Trophoblast cell (in vitro differentiated cells and primary cell): ENCODE measurements at regions not wholly inside any gene's neighbourhood (a gene's known extent, or its start where the extent isn't known, plus 50 kb on each side); places are given as distances from the start of the nearest gene placed in this dataset.
"Not testable (repeated sequence)": the region's sequence is repeated elsewhere in the genome, so short reads cannot be mapped to it uniquely, and the experiment has no call there.

ENCODE experiments used
- DNase-seq, 2 donors: peaks; one replicate each; pipeline ENCODE4 v3.0.0-alpha.2; 2016
- H2AFZ ChIP-seq: 2 replicates; pipeline ENCODE4 v1.6.1; 2013; ENCODE audit warnings: low read length, moderate library complexity, mild to moderate bottlenecking; ENCODE audit not compliant: insufficient read depth, poor library complexity
- H2AK5ac ChIP-seq: 2 replicates; pipeline ENCODE4 v1.6.1; 2013; ENCODE audit warnings: mild to moderate bottlenecking, low read length
- H2BK120ac ChIP-seq: 2 replicates; pipeline ENCODE4 v1.6.1; 2013; ENCODE audit warnings: low read length, mild to moderate bottlenecking, moderate library complexity; ENCODE audit not compliant: insufficient read depth, poor library complexity
- H2BK12ac ChIP-seq: 2 replicates; pipeline ENCODE4 v1.6.1; 2013; ENCODE audit warnings: mild to moderate bottlenecking, low read length, moderate library complexity
- H2BK5ac ChIP-seq: 2 replicates; pipeline ENCODE4 v1.6.1; 2013; ENCODE audit warnings: low read length, low read depth, moderate library complexity, mild to moderate bottlenecking; ENCODE audit not compliant: poor library complexity
- H3K14ac ChIP-seq: 2 replicates; pipeline ENCODE4 v1.6.1; 2013; ENCODE audit warnings: mild to moderate bottlenecking, low read length
- H3K18ac ChIP-seq: 2 replicates; pipeline ENCODE4 v1.6.1; 2013; ENCODE audit warnings: mild to moderate bottlenecking, low read length
- H3K23ac ChIP-seq: 2 replicates; pipeline ENCODE4 v1.6.1; 2013; ENCODE audit warnings: low read length
- H3K27ac ChIP-seq: 2 replicates; pipeline ENCODE4 v1.5.1; 2013; ENCODE audit warnings: low read depth, mild to moderate bottlenecking, inconsistent platforms, low read length, moderate library complexity
- H3K27me3 ChIP-seq: 2 replicates; pipeline ENCODE4 v1.6.1; 2013; ENCODE audit warnings: inconsistent platforms, mild to moderate bottlenecking, low read length, moderate library complexity; ENCODE audit not compliant: insufficient read depth
- H3K36me3 ChIP-seq, 2 experiments: 1 replicate in 1 of 2; 2 replicates in 1 of 2; pipeline ENCODE4 v1.6.1; 2013; ENCODE audit warnings: low read length in 2 of 2, mild to moderate bottlenecking in 2 of 2, moderate library complexity in 1 of 2; ENCODE audit not compliant: insufficient read depth in 2 of 2, control insufficient read depth in 1 of 2
- H3K4ac ChIP-seq: 2 replicates; pipeline ENCODE4 v1.6.1; 2013; ENCODE audit warnings: low read depth, mild to moderate bottlenecking, low read length, moderate library complexity
- H3K4me1 ChIP-seq, 2 experiments: 1 replicate in 1 of 2; 2 replicates in 1 of 2; pipeline ENCODE4 v1.6.1; 2013; ENCODE audit warnings: low read length in 2 of 2, mild to moderate bottlenecking in 2 of 2, moderate library complexity in 1 of 2; ENCODE audit not compliant: insufficient read depth in 2 of 2, control insufficient read depth in 1 of 2
- H3K4me2 ChIP-seq: 2 replicates; pipeline ENCODE4 v1.6.1; 2013; ENCODE audit warnings: inconsistent platforms, mild to moderate bottlenecking, low read length, moderate library complexity
- H3K4me3 ChIP-seq: 2 replicates; pipeline ENCODE4 v1.5.1; 2013; ENCODE audit warnings: mild to moderate bottlenecking, low read depth, low read length, inconsistent platforms
- H3K79me1 ChIP-seq: one replicate; pipeline ENCODE4 v1.6.1; 2013; ENCODE audit warnings: low read length
- H3K79me2 ChIP-seq: 2 replicates; pipeline ENCODE4 v1.6.1; 2013; ENCODE audit warnings: low read length, mild to moderate bottlenecking; ENCODE audit not compliant: control insufficient read depth, insufficient read depth, poor library complexity
- H3K9ac ChIP-seq: 2 replicates; pipeline ENCODE4 v1.6.1; 2013; ENCODE audit warnings: mild to moderate bottlenecking, low read length
- H3K9me3 ChIP-seq: 2 replicates; pipeline ENCODE4 v1.6.1; 2013; ENCODE audit warnings: low read depth, mild to moderate bottlenecking, control low read depth, inconsistent platforms, low read length; ENCODE audit not compliant: insufficient read depth
- H4K12ac ChIP-seq: 2 replicates; pipeline ENCODE4 v1.6.1; 2013; ENCODE audit warnings: low read depth, mild to moderate bottlenecking, low read length, moderate library complexity
- H4K8ac ChIP-seq: 2 replicates; pipeline ENCODE4 v1.6.1; 2013; ENCODE audit warnings: low read depth, mild to moderate bottlenecking, low read length, moderate library complexity
- H4K91ac ChIP-seq: one replicate; pipeline ENCODE4 v1.6.1; 2013; ENCODE audit warnings: low read depth, mild to moderate bottlenecking, low read length, moderate library complexity
- WGBS: extraction: QIAGEN DNeasy Blood & Tissue Kit; methylation state at CpG from one replicate; pipeline ENCODE4 v1.1.7; 2013; ENCODE audit warnings: missing lambda C conversion rate; ENCODE audit not compliant: insufficient read length, insufficient coverage; ENCODE audit errors: extremely low coverage; 5-methylcytosine and 5-hydroxymethylcytosine counted together

GRCh38 chr21:9883047-9883446 is 638.3 kb upstream of the TPTE start:
- H3K4ac ChIP-seq, H2BK120ac ChIP-seq, H3K4me2 ChIP-seq, H2AFZ ChIP-seq, H3K23ac ChIP-seq, H3K4me1 ChIP-seq, H3K4me3 ChIP-seq, H3K18ac ChIP-seq, H3K27me3 ChIP-seq, H2BK12ac ChIP-seq, DNase-seq, H2AK5ac ChIP-seq, H3K79me1 ChIP-seq, H3K14ac ChIP-seq, H3K27ac ChIP-seq, H2BK5ac ChIP-seq, H4K12ac ChIP-seq, H4K8ac ChIP-seq, H3K79me2 ChIP-seq, H3K36me3 ChIP-seq, H3K9ac ChIP-seq, H4K91ac ChIP-seq: not testable (repeated sequence)
- H3K9me3 ChIP-seq = peaks cover 18% of the 10 kb centered on the region
- WGBS = no CpG with 5 or more reads among the region's 2 CpGs

GRCh38 chr21:9883571-9884282 is 637.7 kb upstream of the TPTE start:
- not testable (repeated sequence) for H2AFZ ChIP-seq, H3K4me3 ChIP-seq, H3K4ac ChIP-seq, H2BK120ac ChIP-seq, H3K14ac ChIP-seq, H3K27me3 ChIP-seq, DNase-seq, H2BK5ac ChIP-seq, H2BK12ac ChIP-seq, H3K27ac ChIP-seq, H3K79me1 ChIP-seq, H3K4me2 ChIP-seq, H3K36me3 ChIP-seq, H3K23ac ChIP-seq, H3K79me2 ChIP-seq, H4K12ac ChIP-seq, H3K4me1 ChIP-seq, H4K91ac ChIP-seq, H4K8ac ChIP-seq, H3K18ac ChIP-seq, H3K9ac ChIP-seq, H2AK5ac ChIP-seq
- peaks cover 18% of the 10 kb centered on the region for H3K9me3 ChIP-seq
- WGBS = no CpG with 5 or more reads among the region's 2 CpGs

GRCh38 chr21:9888500-9888899 is 632.9 kb upstream of the TPTE start:
- H3K4me1 ChIP-seq, H3K14ac ChIP-seq, H2BK120ac ChIP-seq, H3K27me3 ChIP-seq, H3K27ac ChIP-seq, H3K9ac ChIP-seq, H3K4ac ChIP-seq, H3K4me3 ChIP-seq, H2AK5ac ChIP-seq, H3K36me3 ChIP-seq, H3K23ac ChIP-seq, H4K91ac ChIP-seq, H3K4me2 ChIP-seq, H2AFZ ChIP-seq, H2BK12ac ChIP-seq, H3K79me2 ChIP-seq, H3K18ac ChIP-seq, H2BK5ac ChIP-seq, H4K12ac ChIP-seq, H3K79me1 ChIP-seq, H3K9me3 ChIP-seq, H4K8ac ChIP-seq, DNase-seq: not testable (repeated sequence)
- WGBS = no CpG with 5 or more reads among the region's 6 CpGs

GRCh38 chr21:9903579-9903978 is 617.8 kb upstream of the TPTE start:
- H4K91ac ChIP-seq, H2AFZ ChIP-seq, H3K79me2 ChIP-seq, H3K27ac ChIP-seq, H3K4ac ChIP-seq, H3K4me2 ChIP-seq, H3K9me3 ChIP-seq, H3K4me3 ChIP-seq, H3K79me1 ChIP-seq, H4K8ac ChIP-seq, H3K14ac ChIP-seq, H3K9ac ChIP-seq, H3K18ac ChIP-seq, H2BK12ac ChIP-seq, H3K27me3 ChIP-seq, H3K23ac ChIP-seq, H2AK5ac ChIP-seq, H2BK120ac ChIP-seq, H3K36me3 ChIP-seq, H3K4me1 ChIP-seq, H4K12ac ChIP-seq, H2BK5ac ChIP-seq, DNase-seq: not testable (repeated sequence)
- no CpG with 5 or more reads among the region's 3 CpGs for WGBS
